ENCODE measurements at regions not wholly inside any gene's neighbourhood (a gene's known extent, or its start where the extent isn't known, plus 50 kb on each side); places are given as distances from the start of the nearest gene placed in this dataset.

- Histone ChIP-seq H3K27me3 (ENCODE audit: insufficient read depth, low read length) (no peaks in the 10 kb centered on the region), H3K4me1 (ENCODE audit: insufficient read depth, low read length) (no peaks in the 10 kb centered on the region), H4K20me1 (ENCODE audit: insufficient read depth, low read length) (no peaks in the 10 kb centered on the region), H3K9me3 (ENCODE audit: low read depth, low read length) (no peaks in the 10 kb centered on the region), H2AFZ (ENCODE audit: low read length) (no peak overlapping the region), H3K79me2 (ENCODE audit: insufficient read depth, low read length) (no peaks in the 10 kb centered on the region), H3K4me2 (ENCODE audit: insufficient read depth, low read length) (no peak overlapping the region), H3K36me3 (ENCODE audit: insufficient read depth, low read length) (no peaks in the 10 kb centered on the region), H3K27ac (ENCODE audit: low read depth, low read length) (no peak overlapping the region), H3K4me3 (ENCODE audit: insufficient read depth, low read length) (no peak overlapping the region)
- TF ChIP-seq, protein P1, sequence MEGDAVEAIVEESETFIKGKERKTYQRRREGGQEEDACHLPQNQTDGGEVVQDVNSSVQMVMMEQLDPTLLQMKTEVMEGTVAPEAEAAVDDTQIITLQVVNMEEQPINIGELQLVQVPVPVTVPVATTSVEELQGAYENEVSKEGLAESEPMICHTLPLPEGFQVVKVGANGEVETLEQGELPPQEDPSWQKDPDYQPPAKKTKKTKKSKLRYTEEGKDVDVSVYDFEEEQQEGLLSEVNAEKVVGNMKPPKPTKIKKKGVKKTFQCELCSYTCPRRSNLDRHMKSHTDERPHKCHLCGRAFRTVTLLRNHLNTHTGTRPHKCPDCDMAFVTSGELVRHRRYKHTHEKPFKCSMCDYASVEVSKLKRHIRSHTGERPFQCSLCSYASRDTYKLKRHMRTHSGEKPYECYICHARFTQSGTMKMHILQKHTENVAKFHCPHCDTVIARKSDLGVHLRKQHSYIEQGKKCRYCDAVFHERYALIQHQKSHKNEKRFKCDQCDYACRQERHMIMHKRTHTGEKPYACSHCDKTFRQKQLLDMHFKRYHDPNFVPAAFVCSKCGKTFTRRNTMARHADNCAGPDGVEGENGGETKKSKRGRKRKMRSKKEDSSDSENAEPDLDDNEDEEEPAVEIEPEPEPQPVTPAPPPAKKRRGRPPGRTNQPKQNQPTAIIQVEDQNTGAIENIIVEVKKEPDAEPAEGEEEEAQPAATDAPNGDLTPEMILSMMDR (IDR thresholded peaks at IDR 0.05; ENCODE audit: extremely low read depth, low read depth, low read length): no peak
- no peak for DNase-seq (ENCODE audit: insufficient read length, low spot score, missing footprints)
These were observed 179.3 kb downstream of the RPRM start for GRCh38 chr2:153299217-153299616.

GRCh38 chr2:153294199-153294786, 184.3 kb downstream of the RPRM start:
- Histone ChIP-seq H3K27ac (ENCODE audit: low read depth, low read length) (no peak overlapping the region), H4K20me1 (ENCODE audit: insufficient read depth, low read length) (no peaks in the 10 kb centered on the region), H3K9me3 (ENCODE audit: low read depth, low read length) (no peaks in the 10 kb centered on the region), H3K79me2 (ENCODE audit: insufficient read depth, low read length) (no peaks in the 10 kb centered on the region), H3K27me3 (ENCODE audit: insufficient read depth, low read length) (no peaks in the 10 kb centered on the region), H3K4me3 (ENCODE audit: insufficient read depth, low read length) (no peak overlapping the region), H3K36me3 (ENCODE audit: insufficient read depth, low read length) (no peaks in the 10 kb centered on the region), H3K4me1 (ENCODE audit: insufficient read depth, low read length) (no peaks in the 10 kb centered on the region), H3K4me2 (ENCODE audit: insufficient read depth, low read length) (no peak overlapping the region), H2AFZ (ENCODE audit: low read length) (no peak overlapping the region)
- TF ChIP-seq, protein P1 (IDR thresholded peaks at IDR 0.05; ENCODE audit: extremely low read depth, low read depth, low read length): no peak
- DNase-seq (ENCODE audit: insufficient read length, low spot score, missing footprints): no peak

GRCh38 chr2:153291718-153292117, 186.8 kb downstream of the RPRM start:
- Histone ChIP-seq H3K4me3 (ENCODE audit: insufficient read depth, low read length) (no peak overlapping the region), H4K20me1 (ENCODE audit: insufficient read depth, low read length) (no peaks in the 10 kb centered on the region), H3K27me3 (ENCODE audit: insufficient read depth, low read length) (no peaks in the 10 kb centered on the region), H3K4me1 (ENCODE audit: insufficient read depth, low read length) (no peaks in the 10 kb centered on the region), H2AFZ (ENCODE audit: low read length) (no peak overlapping the region), H3K4me2 (ENCODE audit: insufficient read depth, low read length) (no peak overlapping the region), H3K79me2 (ENCODE audit: insufficient read depth, low read length) (no peaks in the 10 kb centered on the region), H3K36me3 (ENCODE audit: insufficient read depth, low read length) (no peaks in the 10 kb centered on the region), H3K9me3 (ENCODE audit: low read depth, low read length) (no peaks in the 10 kb centered on the region), H3K27ac (ENCODE audit: low read depth, low read length) (no peak overlapping the region)
- TF ChIP-seq, protein P1 (IDR thresholded peaks at IDR 0.05; ENCODE audit: extremely low read depth, low read depth, low read length): no peak
- DNase-seq (ENCODE audit: insufficient read length, low spot score, missing footprints): no peak

DNA sequence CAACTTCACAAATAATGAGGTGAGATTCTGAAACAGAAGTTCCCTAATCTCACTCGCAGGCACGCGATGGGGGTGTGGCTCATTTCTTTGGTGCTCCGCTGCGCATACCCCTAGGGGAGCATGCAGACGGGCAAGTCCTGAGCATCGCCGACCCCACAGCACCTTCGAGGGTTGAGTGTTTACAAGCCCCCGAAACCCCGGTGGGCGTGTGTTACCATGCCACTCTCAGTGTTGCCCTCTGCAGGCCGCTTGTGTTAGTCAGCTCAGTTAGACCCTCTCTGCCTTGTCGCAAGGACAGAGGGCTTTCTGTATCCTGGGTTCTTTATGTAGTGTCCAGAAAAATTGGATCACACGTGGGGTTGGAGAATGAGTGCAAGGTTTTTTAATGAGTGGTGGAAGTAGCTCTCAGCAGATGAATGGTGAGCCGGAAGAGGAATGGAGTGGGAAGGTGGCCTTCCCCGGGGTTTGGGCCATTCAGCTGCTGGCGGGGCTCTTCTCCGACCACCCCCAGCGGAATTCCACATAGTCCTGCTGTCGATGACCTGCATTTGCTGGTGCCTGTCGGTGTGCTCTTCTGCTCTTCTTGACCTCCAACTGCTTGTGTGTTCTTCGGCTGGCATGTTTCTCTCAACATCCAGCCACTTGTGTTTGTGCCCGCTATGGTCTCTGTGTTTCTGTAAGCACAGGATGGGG, 191.3 kb downstream of the RPRM start:
- H3K36me3 ChIP-seq (ENCODE audit: insufficient read depth, low read length): no peaks in the 10 kb centered on the region
- H3K27me3 ChIP-seq (ENCODE audit: insufficient read depth, low read length): no peaks in the 10 kb centered on the region
- H3K4me1 ChIP-seq (ENCODE audit: insufficient read depth, low read length): no peaks in the 10 kb centered on the region
- H4K20me1 ChIP-seq (ENCODE audit: insufficient read depth, low read length): no peaks in the 10 kb centered on the region
- no peaks in the 10 kb centered on the region for H3K9me3 ChIP-seq (ENCODE audit: low read depth, low read length)
- no peak overlapping the region for H3K27ac ChIP-seq (ENCODE audit: low read depth, low read length)
- TF ChIP-seq, protein P1 (IDR thresholded peaks at IDR 0.05; ENCODE audit: extremely low read depth, low read depth, low read length): no peak
- no peak overlapping the region for H3K4me3 ChIP-seq (ENCODE audit: insufficient read depth, low read length)
- no peaks in the 10 kb centered on the region for H3K79me2 ChIP-seq (ENCODE audit: insufficient read depth, low read length)
- no peak overlapping the region for H3K4me2 ChIP-seq (ENCODE audit: insufficient read depth, low read length)
- DNase-seq (ENCODE audit: insufficient read length, low spot score, missing footprints): no peak
- H2AFZ ChIP-seq (ENCODE audit: low read length): no peak overlapping the region

All from osteoblast (primary cell).